HCT116 (cell line): ENCODE measurements at regions not wholly inside any gene's neighbourhood (a gene's known extent, or its start where the extent isn't known, plus 50 kb on each side); places are given as distances from the start of the nearest gene placed in this dataset.

ENCODE experiments used
- ATAC-seq: fragments of 200-7000 bp; cut with Tn5 transposase; 2 replicates; pipeline ENCODE4 v1.9.1; 2020; ENCODE audit warnings: mild to moderate bottlenecking, moderate library complexity
- BruUV-seq: library from RNA; stranded (reverse); fragments of 400-500 nt; replicated peaks from 2 replicates; lab custom pipeline; 2021; lab: Mats Ljungman, UMichigan
- CTCF ChIA-PET: fragments of 300-600 bp; sonication (Branson Sonifier 250); formaldehyde crosslinking; loops from one replicate; lab custom pipeline; 2021; ENCODE audit warnings: antibody characterized with exemption; lab: Charles Lee
- POLR2A ChIA-PET: fragments of 300-600, 350-600 bp; sonication (Branson Sonifier 250); formaldehyde crosslinking; loops from one replicate; lab custom pipeline; 2021; ENCODE audit warnings: antibody characterized with exemption; lab: Charles Lee
- RAD21 ChIA-PET, 2 experiments: fragments of 300-600 bp; sonication (Branson Sonifier 250); formaldehyde crosslinking; loops; one replicate each; lab custom pipeline; 2023; ENCODE audit warnings: low total read pairs in 2 of 2; ENCODE audit not compliant: uncharacterized antibody in 2 of 2, unreplicated experiment in 2 of 2, low non-redundant PET in 1 of 2; lab: Charles Lee
- DNase-seq: peaks from one replicate; pipeline ENCODE4 v3.0.0-alpha.2; 2010; ENCODE audit warnings: low read depth, low spot score
- H2AFZ ChIP-seq: fragments of 200-600 bp; shearing (Covaris generic), sonication (generic); 2 replicates; pipeline ENCODE4 v1.6.1; 2017; ENCODE audit warnings: low read depth, mixed run types, mixed read lengths, antibody characterized with exemption, low read length; ENCODE audit not compliant: poor library complexity, severe bottlenecking
- H3K27ac ChIP-seq: 2 replicates; pipeline ENCODE4 v1.5.1; 2012; ENCODE audit warnings: low read depth, low read length
- H3K27me3 ChIP-seq: fragments of 200-600 bp; sonication (generic); 2 replicates; pipeline ENCODE4 v1.6.1; 2016; ENCODE audit warnings: mixed run types, low read length, mixed read lengths; ENCODE audit not compliant: insufficient read depth
- H3K36me3 ChIP-seq, 2 experiments: fragments of 200-500 bp in 1 of 2; fragments of 200-600 bp in 1 of 2; sonication (Bioruptor generic) in 1 of 2; sonication (generic) in 1 of 2; 2 replicates each; pipeline versions ENCODE4 v1.5.1 to v1.6.1; 2014 to 2016; ENCODE audit warnings: low read length in 2 of 2, inconsistent platforms in 1 of 2, mixed read lengths in 1 of 2, mixed run types in 1 of 2; ENCODE audit not compliant: insufficient read depth in 2 of 2, control insufficient read depth in 1 of 2
- H3K4me1 ChIP-seq, 2 experiments: fragments of 200-600 bp in 1 of 2; sonication (generic) in 1 of 2; 2 replicates each; pipeline versions ENCODE4 v1.5.1 to v1.6.1; 2012 to 2017; ENCODE audit warnings: low read length in 2 of 2, inconsistent platforms in 1 of 2, mild to moderate bottlenecking in 1 of 2, mixed read lengths in 1 of 2, mixed run types in 1 of 2, moderate library complexity in 1 of 2; ENCODE audit not compliant: insufficient read depth in 2 of 2, control insufficient read depth in 1 of 2
- H3K4me2 ChIP-seq: fragments of 200-600 bp; sonication (generic); 2 replicates; pipeline ENCODE4 v1.6.1; 2017; ENCODE audit warnings: mixed run types, low read length, mixed read lengths
- H3K4me3 ChIP-seq, 2 experiments: fragments of 200-600 bp in 1 of 2; sonication (generic) in 1 of 2; replicated peaks in 1 of 2; 2 replicates each; pipeline ENCODE4 v1.5.1; 2011 to 2016; ENCODE audit warnings: low read length in 2 of 2, control low read depth in 1 of 2, low read depth in 1 of 2, mild to moderate bottlenecking in 1 of 2, mixed read lengths in 1 of 2, mixed run types in 1 of 2
- H3K79me2 ChIP-seq: fragments of 200-600 bp; sonication (generic); 2 replicates; pipeline ENCODE4 v1.6.1; 2017; ENCODE audit warnings: mild to moderate bottlenecking, mixed run types, low read length, moderate library complexity, mixed read lengths; ENCODE audit not compliant: insufficient read depth
- H3K9ac ChIP-seq: fragments of 200-600 bp; sonication (generic); 2 replicates; pipeline ENCODE4 v1.6.1; 2016; ENCODE audit warnings: low read length, mixed read lengths
- H3K9me2 ChIP-seq: fragments of 200-600 bp; sonication (generic), shearing (Covaris generic); 2 replicates; pipeline ENCODE4 v1.6.1; 2017; ENCODE audit warnings: mixed run types, mild to moderate bottlenecking, moderate library complexity; ENCODE audit not compliant: insufficient read depth
- H3K9me3 ChIP-seq, 2 experiments: fragments of 200-500 bp in 1 of 2; fragments of 200-600 bp in 1 of 2; sonication (Bioruptor generic) in 1 of 2; sonication (generic) in 1 of 2; 2 replicates each; pipeline ENCODE4 v1.6.1; 2014 to 2017; ENCODE audit warnings: low read length in 2 of 2, mixed read lengths in 2 of 2, inconsistent platforms in 1 of 2, low read depth in 1 of 2, mild to moderate bottlenecking in 1 of 2, mixed run types in 1 of 2, moderate library complexity in 1 of 2; ENCODE audit not compliant: control insufficient read depth in 1 of 2, insufficient read depth in 1 of 2
- H4K20me1 ChIP-seq: fragments of 200-600 bp; sonication (generic), shearing (Covaris generic); 2 replicates; pipeline ENCODE4 v1.6.1; 2017; ENCODE audit warnings: mixed run types, mild to moderate bottlenecking, moderate library complexity; ENCODE audit not compliant: insufficient read depth
- CBX3 ChIP-seq: IDR thresholded peaks from 2 replicates; pipeline ENCODE4 v1.6.1; 2012; ENCODE audit warnings: low read depth
- CEBPB ChIP-seq: IDR thresholded peaks from 2 replicates; pipeline ENCODE4 v1.6.1; 2012; ENCODE audit warnings: low read depth
- CTCF ChIP-seq, 3 experiments: fragments of 200-600 bp in 1 of 3; sonication (generic) in 1 of 3; IDR thresholded peaks in 2 of 3; conservative IDR thresholded peaks in 1 of 3; 2 replicates each; pipeline ENCODE4 v1.5.1; 2012 to 2017; ENCODE audit warnings: low read depth in 2 of 3, low read length in 2 of 3, antibody characterized with exemption in 1 of 3, borderline replicate concordance in 1 of 3, control low read depth in 1 of 3, mild to moderate bottlenecking in 1 of 3, mixed read lengths in 1 of 3, mixed run types in 1 of 3, moderate library complexity in 1 of 3; ENCODE audit not compliant: insufficient read depth in 1 of 3
- ELF1 ChIP-seq: IDR thresholded peaks from 2 replicates; pipeline ENCODE4 v1.6.1; 2012; ENCODE audit warnings: low read depth, borderline replicate concordance
- EZH2 ChIP-seq: fragments of 200-600 bp; sonication (generic); IDR thresholded peaks from 2 replicates; pipeline ENCODE4 v1.6.1; 2017; ENCODE audit warnings: antibody characterized with exemption, mixed run types
- JUND ChIP-seq: IDR thresholded peaks from 2 replicates; pipeline ENCODE4 v1.6.1; 2012
- POLR2A ChIP-seq: IDR thresholded peaks from 2 replicates; pipeline ENCODE4 v1.7.0; 2011; ENCODE audit warnings: borderline replicate concordance; ENCODE audit not compliant: insufficient read depth, insufficient read length; ENCODE audit errors: extremely low read depth
- POLR2AphosphoS5 ChIP-seq: IDR thresholded peaks from 2 replicates; pipeline ENCODE4 v1.6.1; 2011; ENCODE audit warnings: mild to moderate bottlenecking, low read depth, low read length, moderate library complexity
- REST ChIP-seq: IDR thresholded peaks from 2 replicates; pipeline ENCODE4 v1.6.1; 2012; ENCODE audit warnings: low read depth
- SIN3A ChIP-seq: IDR thresholded peaks from 2 replicates; pipeline ENCODE4 v1.6.1; 2012; ENCODE audit warnings: low read depth
- SP1 ChIP-seq: IDR thresholded peaks from 2 replicates; pipeline ENCODE4 v1.6.1; 2012; ENCODE audit warnings: low read depth
- SRF ChIP-seq: IDR thresholded peaks from 2 replicates; pipeline ENCODE4 v1.6.1; 2012; ENCODE audit warnings: low read depth
- TCF7L2 ChIP-seq: IDR thresholded peaks from 2 replicates; pipeline ENCODE4 v1.7.0; 2011; ENCODE audit warnings: borderline replicate concordance, inconsistent platforms; ENCODE audit not compliant: insufficient read depth, insufficient read length; ENCODE audit errors: extremely low read depth
- ZBTB33 ChIP-seq: IDR thresholded peaks from 2 replicates; pipeline ENCODE4 v1.6.1; 2011; ENCODE audit warnings: mild to moderate bottlenecking, low read length, moderate library complexity; ENCODE audit not compliant: insufficient replicate concordance; ENCODE audit errors: extremely low read depth
- ZFX ChIP-seq: fragments of 450-650 bp; IDR thresholded peaks from 2 replicates; pipeline ENCODE4 v1.6.1; 2017
- ZNF274 ChIP-seq: fragments of 200-500 bp; sonication (Bioruptor generic); IDR thresholded peaks from 2 replicates; pipeline ENCODE4 v1.6.1; 2014; ENCODE audit warnings: mild to moderate bottlenecking, low read depth, low read length, inconsistent platforms
- intact Hi-C: fragments of 100-400 bp; cut with micrococcal nuclease; formaldehyde crosslinking; loops from 2 replicates; pipeline ENCODE4 v1.10.0; 2022

- TF ChIP-seq SP1 (no peak), SIN3A (no peak), ZFX (no peak), JUND (no peak), ELF1 (no peak), CTCF (IDR thresholded peaks at IDR 0.05 in 2 of 3, conservative IDR thresholded peaks at IDR 0.05 in 1 of 3; ENCODE audit: borderline replicate concordance in 1 of 3, insufficient read depth in 1 of 3, low read depth in 2 of 3, low read length in 2 of 3) (no peak), POLR2AphosphoS5 (no peak)
Measured at GRCh38 chr10:33534416-33534815, 199.9 kb upstream of the NRP1 start (continued).

- RAD21 ChIA-PET: no interaction called here
- no peaks in the 10 kb centered on the region for H3K9me2 ChIP-seq
- H3K36me3 ChIP-seq: no peaks in the 10 kb centered on the region
- intact Hi-C loops: no loop called here
- H3K27me3 ChIP-seq: no peaks in the 10 kb centered on the region
- CTCF ChIA-PET: no interaction called here
- no peak overlapping the region for H3K4me3 ChIP-seq
- H3K9me3 ChIP-seq: no peaks in the 10 kb centered on the region
- H3K27ac ChIP-seq: no peak overlapping the region
- no peak overlapping the region for H3K4me2 ChIP-seq
- BruUV-seq: no TSS peak
- POLR2A ChIA-PET: no interaction called here
- H3K4me1 ChIP-seq: no peaks in the 10 kb centered on the region
- H2AFZ ChIP-seq: no peak overlapping the region
- DNase-seq: no peak
- no peak overlapping the region for H3K9ac ChIP-seq
- TF ChIP-seq SP1: no peak
- TF ChIP-seq TCF7L2: no peak
- no peak for TF ChIP-seq REST
- no peak for TF ChIP-seq POLR2A
- TF ChIP-seq JUND: no peak
- no peak for TF ChIP-seq CBX3
- no peak for TF ChIP-seq ZBTB33
- TF ChIP-seq CTCF (IDR thresholded peaks at IDR 0.05 in 2 of 3, conservative IDR thresholded peaks at IDR 0.05 in 1 of 3; ENCODE audit: borderline replicate concordance in 1 of 3, insufficient read depth in 1 of 3, low read depth in 2 of 3, low read length in 2 of 3): no peak
- TF ChIP-seq CEBPB: no peak
- TF ChIP-seq ZNF274: no peak
- no peak for TF ChIP-seq SRF
- no peak for TF ChIP-seq SIN3A
- TF ChIP-seq EZH2: no peak
- no peaks in the 10 kb centered on the region for H3K79me2 ChIP-seq
- no peaks in the 10 kb centered on the region for H4K20me1 ChIP-seq
- ATAC-seq: no peak
Measured at GRCh38 chr10:33533612-33534011, 199.1 kb upstream of the NRP1 start.
